ENCODE measurements at regions not wholly inside any gene's neighbourhood (a gene's known extent, or its start where the extent isn't known, plus 50 kb on each side); places are given as distances from the start of the nearest gene placed in this dataset.

- no peak for DNase-seq (ENCODE audit: low spot score)
These were observed 104.7 kb upstream of the IL6 start for GRCh38 chr7:22622116-22622785.

GRCh38 chr7:22618528-22618927, 108.5 kb upstream of the IL6 start:
- no peak for DNase-seq (ENCODE audit: low spot score)

GRCh38 chr7:22617166-22617565, 109.8 kb upstream of the IL6 start:
- no peak for DNase-seq (ENCODE audit: low spot score)

DNA sequence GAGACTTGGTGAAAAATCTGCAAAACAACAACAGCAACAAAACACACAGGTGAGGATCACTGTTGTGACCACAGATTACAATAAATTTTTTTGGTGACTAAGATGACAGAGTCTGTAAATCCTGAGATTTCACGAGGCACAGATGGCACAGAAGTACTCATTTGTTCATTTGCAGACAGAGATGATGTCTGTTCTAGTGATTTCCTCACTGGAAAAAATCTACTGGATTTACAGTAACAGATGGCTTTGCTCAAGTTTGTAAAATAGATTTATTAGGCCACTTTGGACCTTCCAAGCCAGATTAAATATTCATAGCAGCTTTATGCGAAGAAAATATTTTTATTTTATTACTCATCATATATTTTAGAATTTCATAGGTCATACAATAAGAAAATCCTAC, 113.5 kb upstream of the IL6 start:
- DNase-seq (ENCODE audit: low spot score): no peak

- no peak for DNase-seq (ENCODE audit: low spot score)
These were observed 112.8 kb upstream of the STEAP1B start for GRCh38 chr7:22612776-22613175.

- no peak for DNase-seq (ENCODE audit: low spot score)
These were observed 111.7 kb upstream of the STEAP1B start for GRCh38 chr7:22611758-22612079.

GRCh38 chr7:22610951-22611757, 111.2 kb upstream of the STEAP1B start:
- DNase-seq (ENCODE audit: low spot score): no peak

- no peak for DNase-seq (ENCODE audit: low spot score)
These were observed 110.3 kb upstream of the STEAP1B start for GRCh38 chr7:22610263-22610662.

DNA sequence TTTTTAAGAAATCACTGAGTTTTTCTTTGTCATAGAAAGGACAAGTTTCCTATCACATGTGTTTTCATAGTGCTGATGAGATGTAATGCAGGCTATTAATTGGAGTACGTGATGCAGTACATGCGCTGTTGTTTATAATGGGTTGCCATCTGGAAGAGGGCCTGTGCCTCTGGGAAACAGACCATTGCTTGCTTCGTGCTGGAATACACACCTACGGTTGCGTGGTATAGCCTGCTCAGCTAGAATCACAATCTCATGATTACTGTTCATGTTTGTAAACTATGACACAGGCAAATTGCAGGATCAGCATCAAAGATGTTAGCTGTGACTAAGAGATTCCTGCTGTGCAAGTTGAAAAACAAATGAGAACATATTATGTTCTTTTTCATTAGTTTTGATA, 107.2 kb upstream of the STEAP1B start:
- no peak for DNase-seq (ENCODE audit: low spot score)

- no peak for DNase-seq (ENCODE audit: low spot score)
These were observed 104.3 kb upstream of the STEAP1B start for GRCh38 chr7:22604246-22604645.

DNA sequence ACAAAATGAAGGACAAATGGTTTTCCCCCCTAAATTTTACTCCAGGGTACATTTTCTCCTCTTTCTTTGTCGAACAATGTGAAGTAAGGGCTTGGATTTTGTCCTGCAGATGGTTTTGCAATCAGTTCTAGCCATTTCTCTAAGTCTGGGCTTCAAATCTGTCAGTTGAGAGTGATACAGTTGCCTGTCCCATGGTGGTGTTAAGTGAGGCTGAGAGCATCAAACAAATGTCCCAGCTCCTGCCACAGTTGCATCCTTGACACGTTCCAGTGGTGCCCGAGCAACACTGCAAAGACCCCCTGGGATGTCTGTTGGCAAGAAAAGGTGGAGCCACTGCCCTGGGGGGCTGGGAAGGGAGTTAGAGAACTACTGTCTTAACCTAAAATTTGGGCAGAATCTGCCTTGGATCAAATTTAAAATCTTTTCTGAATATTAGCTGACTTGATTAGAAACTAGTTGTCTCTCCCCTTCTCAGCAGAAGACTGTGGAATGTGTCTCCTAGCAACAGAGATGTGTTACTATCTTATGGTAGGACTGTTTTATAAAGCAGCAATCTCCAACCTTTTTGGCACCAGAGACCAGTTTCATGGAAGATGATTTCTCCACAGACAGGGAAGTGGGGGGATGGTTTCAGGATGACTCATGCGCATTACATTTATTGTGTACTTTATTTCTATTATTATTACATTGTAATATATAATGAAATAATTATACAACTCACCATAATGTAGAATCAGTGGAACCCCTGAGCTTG, 102.0 kb upstream of the STEAP1B start:
- no peak for DNase-seq (ENCODE audit: low spot score)

DNA sequence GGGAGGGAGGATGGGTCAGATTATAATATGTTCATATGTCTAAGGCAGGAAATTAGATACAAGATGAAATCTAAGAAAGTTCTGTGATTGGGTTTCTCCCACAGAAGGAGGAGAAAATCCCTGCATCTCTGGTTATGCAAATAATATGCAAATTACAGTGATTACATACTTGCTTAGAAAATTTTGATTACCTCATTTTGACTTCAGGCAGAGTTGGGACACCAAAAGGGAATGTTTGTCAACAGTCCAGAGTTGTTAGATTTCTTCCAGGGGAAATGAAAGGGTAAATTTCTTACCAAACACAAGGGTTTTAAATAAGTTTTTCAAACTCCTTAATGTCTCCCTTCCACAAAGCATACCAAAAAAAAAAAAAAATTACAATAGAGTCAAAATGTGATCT, 101.4 kb upstream of the STEAP1B start:
- no peak for DNase-seq (ENCODE audit: low spot score)

GRCh38 chr7:22601003-22601402, 101.0 kb upstream of the STEAP1B start:
- DNase-seq (ENCODE audit: low spot score): no peak

DNA sequence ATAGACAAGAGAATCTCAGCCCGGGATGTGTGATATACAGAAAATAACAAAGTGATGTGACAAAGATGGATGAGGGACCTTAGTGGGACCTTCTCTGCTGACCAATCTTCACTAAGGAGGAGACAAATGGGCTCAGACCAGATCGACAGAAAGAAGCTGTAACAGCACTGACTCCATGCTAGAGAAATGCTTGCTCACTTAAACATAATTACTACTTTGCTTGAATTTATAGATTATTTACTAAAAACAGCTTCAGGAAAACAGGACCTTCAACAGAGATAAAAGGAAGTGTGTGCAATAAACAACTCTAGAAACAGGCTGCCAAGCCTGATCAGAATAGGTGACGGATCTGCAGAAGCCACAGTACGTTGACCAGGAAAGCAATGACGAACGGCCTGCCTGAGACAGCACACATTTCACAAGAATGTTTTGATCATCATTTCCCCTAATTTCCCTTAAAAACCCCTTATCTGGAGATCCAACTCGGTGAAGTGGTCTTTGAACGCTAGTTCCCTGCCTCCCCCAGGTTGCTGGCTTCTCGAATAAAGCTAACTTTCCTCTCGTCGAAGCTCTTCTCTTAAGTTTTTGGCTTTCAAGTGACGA, 98.4 kb upstream of the STEAP1B start:
- no peak for DNase-seq (ENCODE audit: low spot score)

- DNase-seq (ENCODE audit: low spot score): no peak
These were observed 97.9 kb upstream of the STEAP1B start for GRCh38 chr7:22597844-22598243.

GRCh38 chr7:22596763-22597400, 96.9 kb upstream of the STEAP1B start:
- DNase-seq (ENCODE audit: low spot score): no peak

GRCh38 chr7:22594020-22594419, 94.0 kb upstream of the STEAP1B start:
- DNase-seq (ENCODE audit: low spot score): no peak

- DNase-seq (ENCODE audit: low spot score): no peak
These were observed 91.3 kb upstream of the STEAP1B start for GRCh38 chr7:22591271-22591670.

DNA sequence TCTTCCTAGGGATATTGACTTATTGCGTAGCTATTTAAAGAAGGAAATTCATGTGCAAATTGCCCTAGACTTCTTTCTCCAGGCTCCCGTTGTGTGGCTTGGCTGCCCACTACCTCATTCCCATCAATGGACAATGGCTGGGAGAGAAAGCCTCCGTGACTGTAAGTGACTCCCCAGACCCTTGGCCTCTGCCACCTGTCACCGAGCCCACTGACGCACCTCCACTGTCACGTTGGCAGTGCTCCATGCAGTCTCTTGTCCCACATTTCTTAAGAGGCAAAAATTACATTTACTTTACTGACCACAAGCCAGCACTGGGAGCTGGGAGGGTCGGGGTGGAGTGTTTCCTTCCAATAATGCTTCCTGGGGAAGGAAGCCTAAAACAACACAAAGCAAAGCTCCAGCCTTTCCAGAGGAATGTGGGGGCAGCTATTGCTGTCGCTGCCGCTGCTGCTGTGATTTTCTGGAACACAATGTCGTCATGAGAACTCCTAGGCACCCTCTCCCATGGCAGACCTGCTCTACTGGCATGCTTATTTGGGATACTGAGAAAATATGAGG, 89.7 kb upstream of the STEAP1B start:
- no peak for DNase-seq (ENCODE audit: low spot score)

DNA sequence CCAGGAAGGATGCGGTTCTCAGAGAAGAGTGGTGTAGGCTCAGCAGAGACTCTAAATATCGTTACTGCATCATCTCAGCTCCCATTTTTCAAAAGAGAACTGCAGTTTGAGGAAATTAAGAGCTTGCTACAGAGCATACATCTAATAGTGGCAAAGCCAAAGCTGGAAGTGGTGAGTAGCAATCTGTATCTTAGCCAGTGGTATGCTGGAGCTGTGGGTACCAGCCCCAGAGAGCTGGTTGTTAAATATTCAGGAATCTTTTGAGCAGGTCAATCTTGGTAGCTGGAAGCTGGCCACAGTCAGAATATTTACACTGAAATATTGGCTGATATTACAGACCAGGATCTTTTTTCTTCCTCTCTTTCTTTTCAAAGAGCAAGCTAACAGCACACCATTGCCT, 88.4 kb upstream of the STEAP1B start:
- DNase-seq (ENCODE audit: low spot score): no peak

DNA sequence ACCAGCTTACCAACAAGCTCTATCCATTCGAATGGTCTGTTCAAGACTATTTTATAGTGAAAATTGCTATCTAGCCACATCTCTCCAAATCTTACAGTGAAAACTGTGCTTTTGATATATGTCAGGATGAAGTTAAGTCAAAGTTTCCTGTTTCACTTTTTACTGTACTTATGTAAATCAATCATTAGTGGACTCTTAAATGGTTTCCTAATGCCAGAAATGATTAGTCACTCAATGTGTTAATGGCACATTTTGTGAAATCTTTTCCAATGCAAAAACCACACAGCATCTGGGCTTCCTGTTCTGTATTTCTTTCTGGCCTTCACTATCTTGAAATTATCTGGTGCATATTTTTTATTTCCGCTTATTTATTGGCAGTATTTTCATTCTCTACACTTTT, 87.3 kb upstream of the STEAP1B start:
- no peak for DNase-seq (ENCODE audit: low spot score)

DNA sequence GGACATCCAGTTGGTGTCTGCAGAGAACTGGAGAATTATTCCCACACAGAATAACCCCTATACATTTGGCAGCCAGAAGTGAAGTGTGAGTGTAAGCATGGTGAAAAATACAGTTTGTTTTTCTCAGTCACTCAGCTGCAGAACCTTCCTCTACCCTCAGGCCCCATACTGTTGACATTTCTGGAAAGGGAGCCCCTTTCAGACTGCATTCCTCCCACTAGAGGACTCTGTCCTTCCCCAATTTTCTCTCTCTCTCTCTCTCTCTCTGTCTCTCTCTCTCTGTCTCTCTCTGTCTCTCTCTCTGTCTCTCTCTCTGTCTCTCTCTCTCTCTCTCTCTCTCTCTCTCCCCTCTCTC, 86.8 kb upstream of the STEAP1B start:
- no peak for DNase-seq (ENCODE audit: low spot score)

Measured in hematopoietic multipotent progenitor cell treated with erythropoietin and hydrocortisone succinate and interleukin-3 and kit ligand, for 15 days (in vitro differentiated cells).